ENCODE measurements at regions not wholly inside any gene's neighbourhood (a gene's known extent, or its start where the extent isn't known, plus 50 kb on each side); places are given as distances from the start of the nearest gene placed in this dataset.

- DNase-seq (ENCODE audit: low spot score), result no peak
- no peak for TF ChIP-seq CTCF (conservative IDR thresholded peaks at IDR 0.05; ENCODE audit: low read depth)
- CTCF ChIA-PET, result interaction anchor here (0.5 kb wide), 1 partner anchor 27 kb away, joined by 3 read pairs; no protein-coding TSS in a partner anchor
- H3K27ac ChIP-seq, result no peak overlapping the region
- POLR2A ChIA-PET (ENCODE audit: low non-redundant PET), result no interaction called here
Observed at GRCh38 chr4:97239667-97239997, 903.6 kb downstream of the STPG2 start.

GRCh38 chr4:97252615-97253154 lies 890.6 kb downstream of the STPG2 start:
- H3K27ac ChIP-seq, result no peak overlapping the region
- TF ChIP-seq CTCF (conservative IDR thresholded peaks at IDR 0.05; ENCODE audit: low read depth), result no peak
- peak; percentile 2 for DNase-seq (ENCODE audit: low spot score)
- CTCF ChIA-PET, result no interaction called here
- POLR2A ChIA-PET (ENCODE audit: low non-redundant PET), result no interaction called here

- H3K27ac ChIP-seq, result no peak overlapping the region
- no peak for TF ChIP-seq CTCF (conservative IDR thresholded peaks at IDR 0.05; ENCODE audit: low read depth)
- POLR2A ChIA-PET (ENCODE audit: low non-redundant PET), result no interaction called here
Observed at GRCh38 chr4:97262769-97263168, 880.5 kb downstream of the STPG2 start.

GRCh38 chr4:97270051-97270450 lies 873.2 kb downstream of the STPG2 start:
- TF ChIP-seq CTCF (conservative IDR thresholded peaks at IDR 0.05; ENCODE audit: low read depth), result no peak
- CTCF ChIA-PET, result no interaction called here
- H3K27ac ChIP-seq, result no peak overlapping the region
- POLR2A ChIA-PET (ENCODE audit: low non-redundant PET), result no interaction called here
- DNase-seq (ENCODE audit: low spot score), result no peak

More at GRCh38 chr4:97262769-97263168, 880.5 kb downstream of the STPG2 start:
- CTCF ChIA-PET, result interaction anchor here (0.6 to 0.7 kb wide), 2 partner anchors 269 to 765 kb away, joined by 3 to 4 read pairs; no protein-coding TSS in a partner anchor
- no peak for DNase-seq (ENCODE audit: low spot score)

GRCh38 chr4:97279391-97279790 lies 863.9 kb downstream of the STPG2 start:
- POLR2A ChIA-PET (ENCODE audit: low non-redundant PET), result no interaction called here
- DNase-seq (ENCODE audit: low spot score), result no peak
- no peak for TF ChIP-seq CTCF (conservative IDR thresholded peaks at IDR 0.05; ENCODE audit: low read depth)
- no peak overlapping the region for H3K27ac ChIP-seq
- CTCF ChIA-PET, result no interaction called here

- no peak for TF ChIP-seq CTCF (conservative IDR thresholded peaks at IDR 0.05; ENCODE audit: low read depth)
- CTCF ChIA-PET, result interaction anchor here (0.6 to 0.7 kb wide), 2 partner anchors 748 to 760 kb away, joined by 3 read pairs; no protein-coding TSS in a partner anchor
- DNase-seq (ENCODE audit: low spot score), result no peak
- POLR2A ChIA-PET (ENCODE audit: low non-redundant PET), result no interaction called here
- no peak overlapping the region for H3K27ac ChIP-seq
Observed at GRCh38 chr4:97300561-97300960, 842.7 kb downstream of the STPG2 start.
